ENCODE measurements at regions not wholly inside any gene's neighbourhood (a gene's known extent, or its start where the extent isn't known, plus 50 kb on each side); places are given as distances from the start of the nearest gene placed in this dataset.

DNA sequence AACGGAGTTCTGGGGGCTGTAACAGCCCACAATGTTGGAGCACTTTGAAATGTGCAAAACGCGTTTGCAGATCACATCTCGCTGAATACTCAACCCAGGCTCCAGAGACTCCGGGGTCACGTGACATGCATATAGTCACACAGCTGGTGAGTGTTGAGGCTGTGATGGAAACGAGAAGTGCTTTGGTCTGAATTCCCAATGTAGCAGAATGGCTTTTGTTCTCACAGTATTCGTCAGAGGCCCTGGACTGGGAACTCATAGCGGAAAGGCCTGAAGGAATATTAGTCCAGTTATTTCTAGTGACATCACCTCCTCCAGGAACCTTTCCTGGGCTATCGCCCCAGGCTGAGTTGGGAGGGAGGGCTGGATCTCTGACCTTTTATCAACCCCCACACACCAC is 95.8 kb upstream of the CRHR1 start:
- TF ChIP-seq TAF1 (IDR thresholded peaks at IDR 0.05; ENCODE audit: borderline replicate concordance, insufficient read depth, low read length) (no peak), SIN3A (IDR thresholded peaks at IDR 0.05; ENCODE audit: borderline replicate concordance, insufficient read depth, low read length) (no peak), REST (IDR thresholded peaks at IDR 0.05; ENCODE audit: insufficient read depth in 1 of 2, low read depth in 2 of 2, low read length in 2 of 2) (no peak), POLR2AphosphoS5 (IDR thresholded peaks at IDR 0.05; ENCODE audit: low read depth, low read length) (no peak)

All from PFSK-1 (cell line).